Pancreas (tissue), 10 donors: ENCODE measurements at regions not wholly inside any gene's neighbourhood (a gene's known extent, or its start where the extent isn't known, plus 50 kb on each side); places are given as distances from the start of the nearest gene placed in this dataset.

ENCODE experiments used
- ATAC-seq, 4 donors: fragments of 200-7000 bp; cut with Tn5 transposase; one replicate each; pipeline versions ENCODE4 v1.8.0 to v1.9.1; 2020; ENCODE audit warnings: mild to moderate bottlenecking in 4 of 4, moderate library complexity in 4 of 4
- DNase-seq, 6 donors: peaks; one replicate each; pipeline ENCODE4 v3.0.0-alpha.2; 2020
- FAIRE-seq: peaks from 2 replicates; lab custom pipeline; 2012; peaks lifted over from hg19 to GRCh38; lab: Jason Lieb, UNC
- H3K27ac ChIP-seq, 4 donors: fragments of 200-600 bp; sonication (generic); 1 replicate in 3 of 4; 2 replicates in 1 of 4; pipeline versions ENCODE4 v1.5.0 to v1.8.0; 2020
- H3K27me3 ChIP-seq, 4 donors: fragments of 200-600 bp; one replicate each; pipeline ENCODE4 v1.8.0; 2021
- H3K36me3 ChIP-seq, 3 donors: fragments of 200-600 bp; sonication (generic) in 1 of 3; one replicate each; pipeline versions ENCODE4 v1.5.0 to v1.8.0; 2020 to 2021
- H3K4me1 ChIP-seq, 3 donors: fragments of 200-600 bp; one replicate each; pipeline ENCODE4 v1.8.0; 2021
- H3K4me3 ChIP-seq, 4 donors: fragments of 200-600 bp; sonication (generic) in 2 of 4; one replicate each; pipeline versions ENCODE4 v1.5.0 to v1.8.0; 2020 to 2021
- H3K9me3 ChIP-seq, 4 donors: fragments of 200-600 bp; one replicate each; pipeline ENCODE4 v1.8.0; 2021
- WGBS, 2 donors: extraction: QIAGEN DNeasy Blood & Tissue Kit; methylation state at CpG; one replicate each; pipeline ENCODE4 v1.1.7; 2013; 5-methylcytosine and 5-hydroxymethylcytosine counted together
- intact Hi-C, 3 donors: fragments of 100-400 bp; cut with DNase I; formaldehyde crosslinking; loops; one replicate each; pipeline versions ENCODE4 v1.11.1 to v1.14.2; 2022
- TF ChIP-seq, protein P1 (sequence below), 4 donors: fragments of 200-600 bp; sonication (generic) in 3 of 4; IDR thresholded peaks; one replicate each; pipeline versions ENCODE4 v1.5.0 to v1.8.0; 2021; ENCODE audit warnings: antibody characterized with exemption in 4 of 4
- donor health status: healthy with polysubstance abuse.
- donor health status: DM: no; HTN: no; CAD: no; lungs with moderate emphysema.
- donor health status: DM: no; HTN: no; CAD: no.
- donor health status: control.
- donor health status: control.
- donor health status: Bipolar disorder and iron deficiency.
- donor health status: DM: yes; HTN: yes; CAD: no.
- donor health status: DM: no; HTN: no; CAD: no.
- donor health status: DM: no; HTN: no; CAD: no.
- donor health status: DM: yes; HTN: yes; CAD: no.

DNA sequence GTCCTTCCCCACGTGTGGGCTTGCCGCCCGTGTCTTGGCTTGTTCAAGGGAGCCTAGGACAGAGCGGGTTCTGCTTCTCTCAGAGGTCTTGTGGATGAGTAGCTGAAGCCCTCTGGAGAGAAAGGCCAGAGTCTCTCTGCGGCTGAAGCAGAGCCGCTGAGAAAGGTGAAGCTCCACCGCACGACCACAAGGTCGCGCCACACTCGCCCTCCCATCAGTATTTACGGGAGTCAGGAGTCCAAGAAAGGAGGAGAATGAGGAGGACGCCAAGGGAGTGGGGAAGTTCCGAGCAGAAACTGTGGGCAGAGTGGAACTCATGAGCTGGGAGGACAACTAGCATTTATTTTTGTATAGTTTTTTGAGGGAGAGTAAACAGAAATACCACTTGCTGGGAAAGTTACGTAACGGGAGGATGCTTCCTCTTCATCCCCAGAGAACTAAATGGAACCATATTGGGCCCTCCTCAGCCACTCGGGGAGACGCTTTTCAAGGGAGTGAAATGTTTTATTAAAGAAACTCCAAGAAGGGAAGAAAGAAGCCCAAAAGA, 51.6 kb upstream of the HAO2 start:
- intact Hi-C loops: no loop called here
- no peaks in the 10 kb centered on the region for H3K4me1 ChIP-seq
- H3K27me3 ChIP-seq: no peaks in the 10 kb centered on the region
- DNase-seq (no peak), FAIRE-seq (no peak), ATAC-seq (no peak)
- H3K4me3 ChIP-seq: no peak overlapping the region
- WGBS, 2 donors: 78 to 81% methylated on average over 18 of the region's 18 CpGs
- no peaks in the 10 kb centered on the region for H3K9me3 ChIP-seq
- H3K36me3 ChIP-seq: no peaks in the 10 kb centered on the region
- TF ChIP-seq, protein P1, sequence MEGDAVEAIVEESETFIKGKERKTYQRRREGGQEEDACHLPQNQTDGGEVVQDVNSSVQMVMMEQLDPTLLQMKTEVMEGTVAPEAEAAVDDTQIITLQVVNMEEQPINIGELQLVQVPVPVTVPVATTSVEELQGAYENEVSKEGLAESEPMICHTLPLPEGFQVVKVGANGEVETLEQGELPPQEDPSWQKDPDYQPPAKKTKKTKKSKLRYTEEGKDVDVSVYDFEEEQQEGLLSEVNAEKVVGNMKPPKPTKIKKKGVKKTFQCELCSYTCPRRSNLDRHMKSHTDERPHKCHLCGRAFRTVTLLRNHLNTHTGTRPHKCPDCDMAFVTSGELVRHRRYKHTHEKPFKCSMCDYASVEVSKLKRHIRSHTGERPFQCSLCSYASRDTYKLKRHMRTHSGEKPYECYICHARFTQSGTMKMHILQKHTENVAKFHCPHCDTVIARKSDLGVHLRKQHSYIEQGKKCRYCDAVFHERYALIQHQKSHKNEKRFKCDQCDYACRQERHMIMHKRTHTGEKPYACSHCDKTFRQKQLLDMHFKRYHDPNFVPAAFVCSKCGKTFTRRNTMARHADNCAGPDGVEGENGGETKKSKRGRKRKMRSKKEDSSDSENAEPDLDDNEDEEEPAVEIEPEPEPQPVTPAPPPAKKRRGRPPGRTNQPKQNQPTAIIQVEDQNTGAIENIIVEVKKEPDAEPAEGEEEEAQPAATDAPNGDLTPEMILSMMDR (IDR thresholded peaks at IDR 0.05): no peak
- no peak overlapping the region for H3K27ac ChIP-seq

DNA sequence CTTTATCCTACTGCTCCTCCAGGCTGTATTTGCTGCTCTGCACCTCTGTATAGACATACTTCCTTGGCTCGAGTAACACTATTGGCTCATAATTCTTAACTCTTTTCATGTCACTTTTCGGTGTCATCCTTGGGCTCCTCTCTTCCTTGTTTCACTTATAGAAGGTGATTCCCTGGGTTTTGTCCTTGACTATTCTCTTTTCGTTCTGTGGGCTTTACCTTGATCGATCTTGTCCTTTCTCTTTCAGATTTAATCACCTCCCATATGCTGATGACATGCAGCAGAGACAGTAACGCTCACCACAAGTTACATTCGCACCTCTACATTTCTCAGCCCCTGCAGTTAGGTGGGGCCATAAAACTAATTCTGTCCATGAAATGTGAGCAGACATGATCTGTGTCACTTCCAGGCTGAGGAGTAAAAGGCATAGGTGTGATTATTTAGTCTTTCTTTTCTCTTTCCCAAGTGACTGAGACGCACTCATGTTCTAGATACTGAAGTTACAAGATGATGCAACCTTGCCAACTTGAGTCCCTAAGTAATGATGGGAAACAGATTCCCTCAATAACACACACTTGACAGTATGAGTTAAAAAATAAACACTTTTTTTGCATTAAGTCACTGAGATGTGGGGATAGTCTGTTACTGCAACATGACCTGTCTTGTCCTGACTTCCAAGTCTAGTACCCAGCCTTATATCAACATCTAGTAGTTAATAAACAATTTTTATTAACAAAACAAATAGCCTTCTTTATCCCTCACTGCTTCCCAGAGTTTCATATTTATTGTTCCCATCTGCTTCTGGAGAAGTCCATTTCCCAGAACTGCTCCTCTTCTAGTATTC, 49.9 kb upstream of the HAO2 start:
- Histone ChIP-seq H3K36me3 (no peaks in the 10 kb centered on the region), H3K9me3 (no peaks in the 10 kb centered on the region), H3K4me3 (no peak overlapping the region), H3K27ac (no peak overlapping the region), H3K27me3 (no peaks in the 10 kb centered on the region), H3K4me1 (no peaks in the 10 kb centered on the region)
- no peak for ATAC-seq
- no peak for FAIRE-seq
- TF ChIP-seq, protein P1 (IDR thresholded peaks at IDR 0.05): no peak
- no peak for DNase-seq
- intact Hi-C loops: no loop called here
- WGBS, 2 donors: 71 to 78% methylated on average over 7 of the region's 7 CpGs
